Amniotic epithelial cell (primary cell): ENCODE measurements at regions not wholly inside any gene's neighbourhood (a gene's known extent, or its start where the extent isn't known, plus 50 kb on each side); places are given as distances from the start of the nearest gene placed in this dataset.
A peak's percentile ranks its signal among the peaks of the same experiment; 100 is the strongest.

Experiments
- DNase-seq: peaks from one replicate; pipeline ENCODE4 v3.0.0-alpha.2; 2010; ENCODE audit warnings: low read depth

DNA sequence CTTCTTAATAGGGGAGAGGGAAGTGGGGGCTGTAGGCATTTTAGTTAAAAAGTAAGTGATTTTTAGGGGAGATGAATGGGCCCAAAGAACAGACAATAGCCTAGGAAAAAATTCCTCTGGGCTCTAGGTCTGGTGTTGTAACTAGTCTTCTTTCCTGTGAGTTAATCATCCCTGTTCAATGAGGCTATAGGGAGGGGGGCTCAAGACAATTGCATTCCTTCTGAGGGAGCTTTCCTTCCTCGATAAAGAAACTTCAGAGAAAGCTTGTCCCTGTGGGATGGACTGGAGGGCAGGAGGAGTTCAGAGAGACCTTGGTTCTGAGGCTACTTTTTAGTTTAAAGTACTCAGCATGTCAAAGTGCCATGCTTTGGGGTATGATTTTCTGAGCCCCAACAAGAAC lies 127.2 kb downstream of the BBS10 start:
- no peak for DNase-seq

DNA sequence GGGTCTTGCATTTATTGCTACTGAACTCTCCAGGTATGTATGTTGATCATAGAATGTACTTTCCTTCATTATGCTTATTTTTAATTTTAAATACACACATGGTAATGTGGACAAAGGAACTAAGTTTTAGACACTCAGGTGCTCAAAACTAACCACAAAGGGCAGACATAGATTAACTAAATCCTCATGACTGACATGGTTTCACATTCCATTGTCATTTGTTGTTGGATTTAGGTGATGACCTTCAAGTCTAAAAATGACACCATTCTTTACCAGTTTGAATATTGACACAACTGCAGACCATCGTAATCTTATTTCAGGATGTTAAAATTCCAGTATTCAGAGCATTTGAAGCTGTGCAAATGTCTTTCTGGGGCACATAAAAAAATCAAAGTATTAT lies 128.4 kb downstream of the BBS10 start:
- DNase-seq: no peak

DNA sequence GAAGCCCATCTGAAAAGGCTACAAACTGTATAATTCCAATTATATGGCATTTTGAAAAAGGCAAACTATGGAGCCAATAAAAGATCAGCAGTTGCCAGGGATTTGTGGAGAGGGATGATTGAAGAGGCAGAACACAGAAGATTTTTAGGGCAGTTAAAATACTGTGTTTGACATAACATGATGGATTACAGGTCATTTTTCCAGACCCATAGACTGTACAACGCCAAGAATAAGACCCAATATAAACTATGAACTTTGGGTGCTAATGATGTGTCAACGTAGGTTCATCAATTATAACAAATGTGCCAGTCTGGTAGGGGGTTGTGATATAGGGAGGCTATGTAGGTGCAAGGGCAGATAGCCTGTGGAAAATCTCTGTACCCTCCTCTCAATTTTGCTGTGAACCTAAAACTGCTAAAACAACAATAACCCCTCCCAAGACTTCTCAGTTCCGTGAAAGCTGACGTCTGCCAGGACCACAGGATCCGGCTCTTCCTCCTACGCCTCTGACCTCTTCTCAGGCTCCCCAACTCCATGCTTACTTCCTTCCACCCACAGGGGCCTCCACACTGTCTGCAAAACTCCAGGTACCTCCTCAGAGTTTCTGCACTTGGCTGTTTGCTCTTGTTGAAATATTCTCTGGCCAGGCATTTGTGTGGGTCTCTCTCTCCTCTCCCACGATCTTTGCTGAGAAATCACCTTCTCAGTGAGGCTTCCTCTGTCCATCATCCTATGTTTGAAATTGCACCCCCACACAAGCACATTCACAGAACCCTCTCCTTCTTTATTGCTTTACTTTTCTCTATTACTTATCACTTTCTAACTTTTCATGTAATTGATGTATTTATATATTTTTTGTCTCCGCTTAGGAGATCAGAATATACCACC lies 131.4 kb downstream of the BBS10 start:
- peak; percentile 16 for DNase-seq

DNA sequence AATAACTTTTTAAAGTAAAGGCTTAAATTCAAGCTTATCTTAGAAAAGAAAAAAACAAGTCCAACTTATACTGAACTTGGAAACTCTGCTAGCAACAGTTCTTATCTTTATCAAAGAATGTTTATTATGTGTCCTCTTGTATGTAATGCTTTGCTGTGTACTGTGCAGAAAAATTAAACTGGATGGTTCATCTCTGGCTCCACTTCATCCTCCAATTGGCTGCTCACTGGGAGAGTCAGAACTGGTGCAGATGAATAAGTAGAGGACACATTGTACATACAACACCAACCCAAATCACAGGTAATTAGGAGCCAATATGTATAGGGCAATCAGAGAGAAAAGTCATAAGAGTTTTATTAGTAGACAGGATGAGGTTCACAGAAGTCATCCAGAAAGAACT lies 123.6 kb upstream of the NAP1L1 start:
- no peak for DNase-seq

DNA sequence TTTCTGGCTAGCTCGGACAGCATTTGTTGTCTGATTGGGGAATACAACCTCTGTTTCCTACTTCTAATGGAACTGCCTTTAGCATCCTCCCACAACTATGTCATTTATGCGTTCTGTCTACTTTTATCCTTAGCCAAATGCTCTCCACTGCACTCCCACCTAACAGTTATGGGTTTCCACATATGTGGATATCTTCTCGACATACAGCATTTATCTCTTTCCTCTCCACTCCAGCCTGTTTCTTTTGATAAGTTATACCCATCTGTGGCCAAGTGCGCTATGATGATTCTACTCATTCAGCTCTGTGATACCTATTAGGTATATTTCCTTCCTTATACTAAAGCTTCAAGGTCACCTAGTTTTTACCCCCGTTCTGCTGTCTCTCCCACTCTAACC lies 122.2 kb upstream of the NAP1L1 start:
- DNase-seq: no peak

DNA sequence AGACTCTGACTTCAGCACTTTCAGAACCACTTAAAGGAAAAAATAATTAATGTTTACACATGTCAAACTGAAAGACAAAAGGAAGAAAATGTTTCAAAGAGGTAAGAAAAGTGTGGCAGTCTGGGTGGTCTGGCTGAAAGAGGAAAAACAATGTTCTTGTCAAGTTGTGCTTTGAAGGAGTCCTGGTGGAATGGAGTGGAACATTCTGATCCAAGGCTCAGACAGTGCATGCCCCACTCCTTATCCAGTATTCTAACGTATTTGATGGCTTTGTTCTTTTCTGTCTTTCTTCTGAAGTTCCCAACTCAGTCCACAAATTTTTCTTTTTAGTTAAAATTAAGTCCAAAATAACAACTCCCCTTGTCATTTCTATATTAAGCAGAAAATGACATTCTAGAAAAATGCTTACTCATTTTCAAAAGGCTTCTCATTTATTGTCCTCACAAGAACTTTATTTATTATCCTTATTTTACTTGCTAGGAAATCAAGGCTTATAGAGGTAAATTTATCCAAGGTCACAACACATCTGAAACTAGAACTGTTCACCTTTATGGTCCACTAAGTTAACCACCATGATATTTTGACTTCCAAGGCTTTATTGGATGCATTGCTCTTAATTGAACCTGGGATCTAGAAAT lies 121.7 kb upstream of the NAP1L1 start:
- peak; percentile 20 for DNase-seq

DNA sequence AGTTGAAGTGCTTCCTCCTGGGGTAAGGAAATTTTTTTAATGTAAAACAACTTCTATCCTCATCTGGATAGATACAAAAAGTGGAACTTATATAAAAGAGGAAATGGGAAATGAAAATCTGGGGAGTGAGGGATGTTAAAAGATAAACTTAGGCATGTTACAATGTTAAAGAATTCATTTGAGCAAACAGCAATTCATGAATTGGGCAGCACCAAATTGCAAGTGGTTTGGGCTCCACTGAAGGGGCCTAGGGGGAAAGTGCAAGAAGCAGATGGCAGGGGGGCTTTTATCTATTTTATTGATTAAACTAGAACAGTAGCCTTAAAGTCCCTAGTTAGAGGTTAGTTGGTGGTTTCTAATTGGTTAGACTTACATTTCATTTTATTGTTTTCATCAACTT lies 118.1 kb upstream of the NAP1L1 start:
- DNase-seq: no peak

DNA sequence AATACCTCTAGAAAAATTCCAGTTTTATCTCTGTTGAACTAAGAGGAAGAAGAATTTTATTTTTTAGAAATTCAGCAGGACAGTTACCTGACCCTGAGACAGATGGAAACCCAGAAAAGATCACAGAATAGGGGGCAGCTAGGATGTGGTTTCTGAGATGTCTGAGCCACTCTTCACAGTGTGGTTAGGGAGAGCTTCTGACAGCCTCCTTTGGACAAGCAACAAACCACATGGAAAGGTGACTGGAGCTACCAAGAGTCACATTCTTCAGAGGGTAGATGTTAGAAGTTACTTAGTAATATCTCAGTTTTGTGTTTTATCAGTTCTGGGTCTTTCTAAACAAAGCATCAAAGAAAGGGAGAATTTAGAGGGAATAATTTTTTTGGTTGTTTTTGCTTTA lies 117.3 kb upstream of the NAP1L1 start:
- DNase-seq: peak; percentile 16

DNA sequence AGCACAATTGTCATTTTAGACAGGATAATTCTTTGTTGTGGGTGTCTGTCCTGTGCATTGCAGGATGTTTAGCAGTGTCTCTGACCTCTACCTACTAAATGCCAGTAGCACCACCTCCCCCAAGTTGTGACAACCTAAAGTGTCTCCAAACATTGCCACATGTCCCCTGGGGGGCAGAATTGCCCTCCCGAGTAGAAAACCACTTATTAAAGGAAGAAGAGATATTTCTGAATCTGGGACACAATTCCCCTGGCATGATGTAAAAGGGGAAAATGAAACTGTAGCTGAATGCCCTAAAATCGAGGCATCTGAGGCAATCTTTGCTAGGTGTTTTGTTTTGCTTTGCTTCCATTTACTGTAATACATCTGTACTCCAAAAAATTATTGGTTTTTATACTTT lies 116.8 kb upstream of the NAP1L1 start:
- DNase-seq: no peak

DNA sequence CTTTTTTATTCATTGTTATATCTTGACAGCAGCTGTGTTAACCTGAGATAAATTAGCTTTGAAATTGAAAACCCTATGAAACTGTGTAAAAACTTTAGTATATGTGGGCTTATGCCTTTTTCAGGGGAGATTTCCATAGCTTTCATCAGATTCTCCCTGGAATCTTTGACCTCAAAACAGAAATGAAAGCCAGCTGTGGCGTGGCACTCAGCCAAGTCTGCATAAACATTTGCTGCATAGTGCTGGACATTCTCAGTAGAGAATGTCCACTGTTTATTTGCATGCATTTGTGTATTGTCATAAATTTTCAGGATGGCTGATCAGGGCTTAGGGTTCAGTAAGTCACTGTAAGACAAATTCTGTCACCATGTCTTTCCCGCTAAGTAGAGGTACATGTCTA lies 115.3 kb upstream of the NAP1L1 start:
- peak; percentile 65 for DNase-seq

DNA sequence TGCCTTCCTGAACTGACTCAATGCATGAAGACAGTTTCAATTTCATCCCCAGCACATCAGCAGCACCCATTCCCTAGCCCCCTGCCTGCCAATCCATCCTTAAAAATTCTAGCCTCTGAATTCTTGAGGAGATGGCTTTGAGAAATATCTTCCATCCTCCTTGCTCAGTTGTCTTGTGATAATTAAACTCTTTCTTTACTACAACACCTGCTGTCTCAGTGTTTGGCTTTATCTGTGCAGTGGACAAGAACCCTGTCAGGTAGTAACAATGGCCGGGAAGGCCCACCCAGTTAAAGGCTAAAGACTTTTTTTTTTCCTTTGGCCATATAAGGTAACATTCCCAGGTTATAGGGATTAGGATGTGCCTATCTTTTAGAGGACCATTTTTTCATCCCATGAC lies 114.4 kb upstream of the NAP1L1 start:
- no peak for DNase-seq

DNA sequence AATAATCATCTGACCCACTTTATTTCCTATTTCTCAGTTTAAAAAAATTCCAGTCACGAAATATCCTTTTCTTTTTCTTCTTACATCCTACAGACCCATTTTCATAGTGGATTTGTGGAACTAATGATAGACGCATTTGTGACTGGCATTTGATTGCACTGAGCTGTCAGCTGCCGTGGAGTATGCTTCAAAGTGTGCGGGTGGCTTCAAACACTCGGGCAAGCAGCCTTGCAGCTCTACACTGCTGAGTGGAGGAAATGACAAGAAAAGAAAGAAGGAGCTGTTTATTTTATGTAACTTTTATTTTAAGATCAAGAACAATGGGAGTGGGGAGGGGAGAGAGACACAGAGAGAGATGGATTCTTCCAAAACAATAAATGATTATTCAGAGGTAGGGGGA lies 112.8 kb upstream of the NAP1L1 start:
- no peak for DNase-seq

DNA sequence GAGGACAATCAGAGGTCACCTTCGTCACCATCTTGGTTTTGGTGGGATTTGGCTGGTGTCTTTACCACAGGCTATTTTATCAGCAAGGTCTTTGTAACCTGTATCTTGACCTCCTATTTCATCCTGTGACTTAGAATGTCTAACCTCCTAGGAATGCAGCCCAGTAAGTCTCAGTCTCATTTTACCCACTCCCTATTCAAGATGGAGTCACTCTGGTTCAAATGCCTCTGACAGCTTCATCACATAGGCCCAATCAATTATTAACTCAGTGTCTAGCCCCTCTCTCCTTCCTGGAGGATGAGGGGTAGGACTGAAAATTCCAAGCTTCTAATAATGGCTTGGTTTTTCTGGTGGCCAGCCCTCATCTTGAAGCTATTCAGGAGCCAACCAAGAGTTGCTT lies 111.4 kb upstream of the NAP1L1 start:
- no peak for DNase-seq

DNA sequence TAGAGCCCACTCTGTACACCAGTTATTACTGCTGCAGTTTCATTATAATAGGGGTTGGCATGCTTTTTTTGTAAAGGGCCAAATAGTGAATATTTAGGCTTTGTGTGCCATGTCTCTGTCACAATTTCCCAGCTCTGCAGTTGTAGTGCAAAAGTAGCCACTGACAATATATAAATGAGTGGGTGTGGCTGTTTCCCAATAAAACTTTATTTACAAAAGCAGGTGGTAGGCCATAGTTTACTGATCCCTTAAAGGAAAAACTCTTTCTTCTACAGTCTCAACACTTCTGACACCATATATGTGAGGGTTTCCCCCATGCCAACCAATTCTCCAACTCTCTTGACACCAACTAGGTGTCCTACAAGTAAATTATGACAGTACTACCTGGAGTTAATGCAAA lies 110.2 kb upstream of the NAP1L1 start:
- DNase-seq: no peak

DNA sequence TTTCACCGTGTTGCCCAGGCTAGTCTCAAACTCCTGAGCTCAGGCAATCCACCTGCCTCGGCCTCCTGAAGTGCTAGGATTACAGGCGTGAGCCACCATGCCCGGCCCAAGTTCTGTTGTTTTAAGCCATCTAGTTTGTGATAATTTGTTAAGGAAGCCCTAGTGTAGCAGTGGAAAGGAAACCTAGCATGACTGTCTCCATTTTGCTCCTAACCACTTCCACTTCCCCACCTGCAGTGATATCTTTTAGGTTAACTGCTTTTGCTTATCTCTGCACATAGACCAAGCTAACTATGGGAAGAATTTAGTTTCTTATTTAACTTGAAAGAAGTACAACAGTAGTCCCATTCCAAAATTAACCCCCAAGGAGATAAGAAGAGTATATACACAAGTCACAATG lies 109.5 kb upstream of the NAP1L1 start:
- DNase-seq: no peak

DNA sequence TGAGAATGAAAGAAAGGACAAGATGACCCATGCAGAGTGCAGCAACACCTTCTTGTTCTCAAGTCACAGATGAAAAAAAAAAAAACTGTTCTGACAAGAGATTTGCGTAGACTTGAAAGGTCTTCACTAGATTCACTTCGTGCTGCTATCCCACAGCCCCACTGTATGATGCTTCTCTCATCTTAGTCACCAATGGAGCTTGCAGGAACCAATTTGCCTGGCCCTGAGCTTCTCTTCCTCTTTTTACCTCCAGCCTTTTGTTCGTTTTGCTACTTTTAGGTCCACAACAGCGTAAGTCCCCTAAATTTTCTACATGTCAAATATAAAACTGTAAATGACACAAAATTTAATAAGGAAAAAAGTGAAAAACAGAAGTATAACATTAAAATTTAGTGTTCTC lies 107.9 kb upstream of the NAP1L1 start:
- no peak for DNase-seq

DNA sequence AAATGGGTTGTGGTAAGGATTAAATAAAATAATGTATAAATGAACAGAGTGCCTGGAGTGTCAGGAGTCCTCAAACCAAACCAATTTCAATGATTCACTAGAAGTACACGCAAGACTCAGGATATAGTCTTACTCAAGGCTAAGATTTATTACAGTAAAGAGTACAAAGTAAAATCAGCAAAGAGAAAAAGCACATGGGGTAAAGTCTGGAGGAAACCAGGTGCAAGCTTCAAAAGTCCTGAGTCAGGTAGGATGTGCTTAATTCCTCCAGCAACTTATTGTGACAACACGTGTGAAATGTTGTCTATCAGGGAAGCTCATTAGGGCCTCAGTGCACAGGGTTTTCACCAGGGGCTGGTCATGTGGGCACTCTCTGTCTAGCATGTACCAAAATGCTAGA lies 105.8 kb upstream of the NAP1L1 start:
- peak; percentile 66 for DNase-seq

DNA sequence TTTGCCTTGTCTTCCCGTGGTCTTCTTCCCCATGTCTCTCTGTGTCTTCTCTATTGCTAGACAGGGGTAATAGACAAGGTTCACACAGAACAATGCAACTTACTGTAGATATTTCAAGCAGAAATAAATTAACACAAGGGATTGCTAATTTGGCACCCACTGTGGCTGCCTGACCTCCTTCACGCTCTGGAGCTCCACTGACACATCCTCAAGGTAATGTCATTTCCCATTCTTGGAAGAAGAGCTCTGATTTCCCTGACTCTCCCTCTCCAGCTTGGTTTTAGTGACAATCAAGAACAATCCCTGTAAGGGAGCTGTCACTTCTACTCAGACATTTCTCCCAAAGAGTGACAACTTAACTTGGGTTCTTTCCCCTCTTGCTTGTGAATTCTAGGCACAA lies 105.4 kb upstream of the NAP1L1 start:
- DNase-seq: no peak

DNA sequence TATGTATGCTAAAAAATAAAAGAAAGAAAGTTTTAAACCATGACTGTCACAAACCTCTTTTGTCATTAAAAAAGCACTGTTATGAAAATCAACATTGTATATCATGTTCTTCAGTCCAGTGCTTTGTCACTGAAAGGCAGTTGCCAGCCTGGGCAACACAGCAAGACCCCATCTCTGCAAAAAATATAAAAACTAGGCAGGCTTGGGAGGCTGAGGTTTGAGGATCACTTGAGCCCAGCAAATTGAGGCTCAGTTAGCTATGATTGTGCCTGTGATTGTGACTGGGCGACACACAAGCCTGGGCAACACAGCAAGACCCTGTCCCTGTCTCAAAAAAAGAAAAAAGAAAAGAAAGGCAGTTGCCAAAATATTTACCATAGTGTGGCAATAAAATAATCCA lies 102.7 kb upstream of the NAP1L1 start:
- DNase-seq: no peak

DNA sequence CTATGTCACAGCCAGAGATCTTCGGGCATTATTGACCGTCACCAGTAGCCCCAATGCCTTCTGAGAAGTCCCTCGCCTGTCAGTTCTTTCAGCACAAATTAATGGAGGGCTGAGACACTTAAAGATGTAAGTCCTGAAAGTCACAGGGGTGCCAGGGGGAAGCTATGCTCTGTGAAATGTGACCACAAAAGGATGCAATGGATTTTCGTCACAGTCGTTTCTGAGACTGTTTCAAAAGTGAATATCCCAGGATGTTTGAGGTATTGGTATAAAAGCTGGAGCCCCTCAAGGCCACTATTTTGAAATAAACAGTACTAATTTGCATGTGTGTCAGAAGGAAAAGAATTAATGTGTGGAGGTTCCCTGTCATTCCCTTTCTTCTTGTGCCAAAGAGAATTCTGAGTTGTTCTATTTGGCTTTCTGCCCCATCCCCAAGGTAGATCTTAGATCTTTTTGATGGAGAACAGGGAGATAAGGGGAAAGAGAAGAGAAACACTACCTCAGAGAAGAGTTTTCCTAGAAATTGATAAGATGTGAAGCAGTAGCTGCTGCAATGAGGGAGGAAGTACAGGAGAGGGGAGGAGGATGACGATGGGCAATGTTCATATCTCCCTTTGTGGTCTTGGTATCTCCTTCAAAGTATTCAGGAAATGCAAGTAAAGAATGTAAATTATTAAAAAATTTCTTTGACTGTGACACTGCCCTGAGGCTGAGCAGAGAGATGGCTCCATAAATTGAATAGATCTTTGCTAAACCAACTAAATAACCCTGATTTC lies 101.8 kb upstream of the NAP1L1 start:
- DNase-seq: peak; percentile 91

DNA sequence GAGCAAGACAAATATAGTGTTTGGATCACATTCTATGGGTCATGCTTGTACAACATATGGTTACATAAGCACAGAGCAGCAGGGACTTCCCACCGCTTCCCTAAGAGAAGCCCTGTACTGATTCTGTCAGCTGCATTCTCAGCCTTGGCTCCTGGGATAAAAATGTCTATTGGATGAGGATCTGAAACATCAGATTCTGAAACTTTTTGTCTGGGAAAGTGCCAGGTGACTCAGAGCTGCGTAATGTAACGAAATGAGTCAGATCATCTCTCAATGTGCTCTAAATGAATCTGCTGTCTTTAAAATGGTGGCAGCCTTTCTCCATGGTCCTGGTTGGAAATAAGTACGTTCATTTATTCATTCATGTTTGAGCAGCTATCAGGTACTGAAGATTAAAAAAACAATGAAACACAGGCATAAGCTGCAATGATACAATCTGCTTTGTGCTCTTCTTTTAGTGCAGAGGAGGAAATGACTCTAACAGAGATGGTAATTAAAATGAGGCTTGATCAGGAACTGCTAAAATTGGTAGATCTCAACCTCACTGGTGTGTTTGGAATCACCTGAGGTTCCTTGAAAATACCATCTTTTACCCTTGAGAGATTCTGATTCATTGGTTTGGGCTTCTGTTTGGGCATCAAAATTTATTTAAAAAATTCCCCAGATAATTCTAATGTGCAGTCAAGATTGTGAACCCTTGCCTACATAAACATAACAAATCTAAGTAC lies 99.1 kb upstream of the NAP1L1 start:
- DNase-seq: peak; percentile 96
